GM23248 (cell line): ENCODE measurements at regions not wholly inside any gene's neighbourhood (a gene's known extent, or its start where the extent isn't known, plus 50 kb on each side); places are given as distances from the start of the nearest gene placed in this dataset.

Source experiments
- DNase-seq: peaks from one replicate; pipeline ENCODE4 v3.0.0-alpha.2; 2015
- H2AFZ ChIP-seq: fragments of 200-600 bp; sonication (generic); 2 replicates; pipeline ENCODE4 v1.6.1; 2016; ENCODE audit warnings: antibody characterized with exemption
- H3F3A ChIP-seq: fragments of 200-600 bp; sonication (generic); 2 replicates; pipeline ENCODE4 v1.6.1; 2016; ENCODE audit warnings: mild to moderate bottlenecking, antibody characterized with exemption, mixed run types; ENCODE audit not compliant: insufficient read depth
- H3K27ac ChIP-seq: fragments of 200-600 bp; sonication (generic); 2 replicates; pipeline ENCODE4 v1.5.1; 2016; ENCODE audit warnings: mild to moderate bottlenecking
- H3K27me3 ChIP-seq: fragments of 200-600 bp; sonication (generic); replicated peaks from 2 replicates; pipeline ENCODE4 v1.6.1; 2016; ENCODE audit warnings: mild to moderate bottlenecking; ENCODE audit not compliant: insufficient read depth
- H3K36me3 ChIP-seq: fragments of 200-600 bp; sonication (generic); 2 replicates; pipeline ENCODE4 v1.6.1; 2016; ENCODE audit warnings: low read depth, mild to moderate bottlenecking
- H3K4me1 ChIP-seq: fragments of 200-600 bp; sonication (generic); 2 replicates; pipeline ENCODE4 v1.6.1; 2016; ENCODE audit warnings: mild to moderate bottlenecking; ENCODE audit not compliant: insufficient read depth
- H3K4me2 ChIP-seq: fragments of 200-600 bp; sonication (generic); one replicate; pipeline ENCODE4 v1.6.1; 2016; ENCODE audit warnings: mild to moderate bottlenecking; ENCODE audit not compliant: unreplicated experiment
- H3K4me3 ChIP-seq: fragments of 200-600 bp; sonication (generic); 2 replicates; pipeline ENCODE4 v1.5.1; 2016; ENCODE audit warnings: mild to moderate bottlenecking
- H3K79me2 ChIP-seq: fragments of 200-600 bp; sonication (generic); 2 replicates; pipeline ENCODE4 v1.6.1; 2016; ENCODE audit warnings: mild to moderate bottlenecking; ENCODE audit not compliant: insufficient read depth
- H3K9ac ChIP-seq: fragments of 200-600 bp; sonication (generic); 2 replicates; pipeline ENCODE4 v1.6.1; 2016; ENCODE audit warnings: mild to moderate bottlenecking
- H3K9me2 ChIP-seq: fragments of 200-600 bp; sonication (generic); 2 replicates; pipeline ENCODE4 v1.6.1; 2016; ENCODE audit warnings: mixed run types, mild to moderate bottlenecking, moderate library complexity; ENCODE audit not compliant: insufficient read depth
- H3K9me3 ChIP-seq: fragments of 200-600 bp; sonication (generic); one replicate; pipeline ENCODE4 v1.6.1; 2017; ENCODE audit warnings: low read depth
- H4K20me1 ChIP-seq: fragments of 200-600 bp; sonication (generic); 2 replicates; pipeline ENCODE4 v1.6.0; 2016; ENCODE audit not compliant: insufficient read depth
- EZH2 ChIP-seq: fragments of 200-600 bp; sonication (generic); IDR thresholded peaks from 2 replicates; pipeline ENCODE4 v1.6.1; 2018; ENCODE audit warnings: antibody characterized with exemption, mild to moderate bottlenecking; ENCODE audit not compliant: insufficient read depth, poor library complexity, severe bottlenecking
- EZH2phosphoT487 ChIP-seq: fragments of 200-600 bp; sonication (generic); IDR thresholded peaks from 2 replicates; pipeline ENCODE4 v1.6.1; 2018; ENCODE audit warnings: antibody characterized with exemption, moderate library complexity, mild to moderate bottlenecking, low read depth; ENCODE audit not compliant: insufficient read depth
- WGBS, 2 experiments: methylation state at CpG; one replicate each; pipeline ENCODE4 v1.1.6; 2015 to 2017; ENCODE audit warnings: low lambda C conversion rate in 2 of 2, low coverage in 1 of 2; ENCODE audit errors: missing lambda C conversion rate in 2 of 2; 5-methylcytosine and 5-hydroxymethylcytosine counted together
- in situ Hi-C: fragments of 300-500 bp; cut with MboI; formaldehyde crosslinking; loops from 2 replicates; pipeline ENCODE4 v1.15.0; 2020

DNA sequence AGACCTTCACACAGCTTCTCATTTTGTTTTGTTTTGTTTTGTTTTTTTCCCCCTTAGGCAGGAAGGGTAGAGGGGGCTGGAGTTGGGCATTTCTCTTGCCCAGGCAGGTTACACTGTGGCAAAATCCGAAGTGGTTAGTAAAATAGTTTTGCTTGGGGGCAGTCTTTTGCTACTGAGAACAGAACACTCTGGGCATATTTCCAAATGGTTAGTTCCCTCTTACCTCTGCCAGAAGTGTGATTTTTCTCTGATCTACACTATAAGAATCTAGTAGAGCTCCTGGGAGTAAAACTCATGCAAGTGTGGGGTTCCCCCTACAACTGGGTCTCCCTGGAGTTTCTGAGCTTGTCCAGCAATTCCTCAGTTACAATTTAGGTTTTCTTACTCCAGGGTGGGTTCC is 61.7 kb downstream of the NPS start:
- no peak overlapping the region for H3K27ac ChIP-seq
- in situ Hi-C loops, result no loop called here

DNA sequence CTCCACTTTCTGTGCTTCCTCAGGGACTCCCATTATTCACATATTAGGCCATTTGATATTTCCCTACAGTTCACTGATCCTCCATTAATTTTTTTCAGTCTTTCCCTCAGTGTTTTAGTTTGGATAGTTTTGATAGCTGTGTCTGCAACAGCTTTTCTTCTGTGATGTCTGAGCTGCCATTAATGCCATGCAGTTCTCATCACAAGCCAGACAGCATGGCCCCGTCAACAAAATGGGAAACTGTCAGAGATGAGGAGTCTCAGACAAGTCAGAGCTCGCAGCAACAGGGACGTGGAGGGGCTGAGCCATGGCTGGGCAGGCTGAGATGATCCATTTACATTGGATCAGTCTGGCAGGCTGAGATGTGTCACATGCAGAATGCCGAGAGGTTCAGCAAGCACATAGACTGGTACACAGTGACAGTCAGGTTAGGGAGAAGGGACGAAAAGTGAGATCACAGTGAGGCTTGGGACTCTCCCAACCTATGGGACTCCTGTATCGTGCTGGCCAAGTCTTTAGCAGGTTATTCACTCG is 65.4 kb downstream of the NPS start:
- no peak overlapping the region for H2AFZ ChIP-seq
- H3F3A ChIP-seq, result no peaks in the 10 kb centered on the region
- TF ChIP-seq EZH2phosphoT487, result no peak
- no peak for TF ChIP-seq EZH2
- H3K4me3 ChIP-seq, result no peak overlapping the region
- WGBS, 2 experiments, result 8 to 11% methylated on average over 7 of the region's 7 CpGs
- H3K4me1 ChIP-seq, result no peaks in the 10 kb centered on the region
- H3K9me2 ChIP-seq, result no peaks in the 10 kb centered on the region
- H3K4me2 ChIP-seq, result no peak overlapping the region
- no peaks in the 10 kb centered on the region for H3K79me2 ChIP-seq
- H3K27me3 ChIP-seq, result no peaks in the 10 kb centered on the region
- no peaks in the 10 kb centered on the region for H4K20me1 ChIP-seq
- DNase-seq, result no peak
- in situ Hi-C loops, result no loop called here
- H3K9me3 ChIP-seq, result no peaks in the 10 kb centered on the region
- H3K9ac ChIP-seq, result no peak overlapping the region
- no peak overlapping the region for H3K27ac ChIP-seq
- H3K36me3 ChIP-seq, result no peaks in the 10 kb centered on the region

More for the DNA sequence above, 61.7 kb downstream of the NPS start:
- 29 to 32% methylated on average over 1 of the region's 1 CpG for whole genome bisulfite sequencing, 2 experiments
- Histone ChIP-seq H3K9me3 (no peaks in the 10 kb centered on the region), H3K79me2 (no peaks in the 10 kb centered on the region), H4K20me1 (no peaks in the 10 kb centered on the region), H3K9ac (no peak overlapping the region), H3K27me3 (no peaks in the 10 kb centered on the region), H3K36me3 (no peaks in the 10 kb centered on the region), H3K4me2 (no peak overlapping the region), H3K4me1 (no peaks in the 10 kb centered on the region), H3K9me2 (no peaks in the 10 kb centered on the region), H2AFZ (no peak overlapping the region), H3K4me3 (no peak overlapping the region), H3F3A (no peaks in the 10 kb centered on the region)
- TF ChIP-seq EZH2 (no peak), EZH2phosphoT487 (no peak)
- no peak for DNase-seq

DNA sequence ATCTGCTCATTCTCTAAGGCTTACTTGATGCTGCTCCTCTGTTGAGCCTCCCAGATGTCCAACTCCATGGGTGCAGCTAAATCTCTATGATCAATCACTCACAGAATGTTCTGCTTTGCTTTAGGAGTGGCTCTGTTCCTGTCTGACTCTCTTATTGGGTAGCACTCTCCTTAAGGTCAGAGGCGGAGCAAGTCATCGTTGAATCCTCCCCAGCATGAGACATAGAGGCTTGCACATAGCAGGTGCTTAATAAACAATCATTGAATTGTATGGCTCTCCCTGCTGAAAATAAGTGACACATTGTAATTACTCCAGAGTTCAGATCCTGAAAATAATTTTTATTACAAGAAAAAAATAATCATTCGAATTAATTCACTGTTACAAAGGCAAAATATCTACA is 69.7 kb downstream of the NPS start:
- Histone ChIP-seq H3K4me2 (no peak overlapping the region), H3K9me3 (no peaks in the 10 kb centered on the region), H3K36me3 (no peaks in the 10 kb centered on the region), H3K9me2 (no peaks in the 10 kb centered on the region), H4K20me1 (no peaks in the 10 kb centered on the region), H3K79me2 (no peaks in the 10 kb centered on the region), H3K27ac (no peak overlapping the region), H3K9ac (no peak overlapping the region), H2AFZ (no peak overlapping the region), H3K27me3 (no peaks in the 10 kb centered on the region), H3K4me1 (no peaks in the 10 kb centered on the region), H3K4me3 (no peak overlapping the region), H3F3A (no peaks in the 10 kb centered on the region)
- WGBS, 2 experiments, result 24 to 28% methylated on average over 3 of the region's 3 CpGs
- TF ChIP-seq EZH2phosphoT487 (no peak), EZH2 (no peak)
- no peak for DNase-seq
- in situ Hi-C loops, result no loop called here

DNA sequence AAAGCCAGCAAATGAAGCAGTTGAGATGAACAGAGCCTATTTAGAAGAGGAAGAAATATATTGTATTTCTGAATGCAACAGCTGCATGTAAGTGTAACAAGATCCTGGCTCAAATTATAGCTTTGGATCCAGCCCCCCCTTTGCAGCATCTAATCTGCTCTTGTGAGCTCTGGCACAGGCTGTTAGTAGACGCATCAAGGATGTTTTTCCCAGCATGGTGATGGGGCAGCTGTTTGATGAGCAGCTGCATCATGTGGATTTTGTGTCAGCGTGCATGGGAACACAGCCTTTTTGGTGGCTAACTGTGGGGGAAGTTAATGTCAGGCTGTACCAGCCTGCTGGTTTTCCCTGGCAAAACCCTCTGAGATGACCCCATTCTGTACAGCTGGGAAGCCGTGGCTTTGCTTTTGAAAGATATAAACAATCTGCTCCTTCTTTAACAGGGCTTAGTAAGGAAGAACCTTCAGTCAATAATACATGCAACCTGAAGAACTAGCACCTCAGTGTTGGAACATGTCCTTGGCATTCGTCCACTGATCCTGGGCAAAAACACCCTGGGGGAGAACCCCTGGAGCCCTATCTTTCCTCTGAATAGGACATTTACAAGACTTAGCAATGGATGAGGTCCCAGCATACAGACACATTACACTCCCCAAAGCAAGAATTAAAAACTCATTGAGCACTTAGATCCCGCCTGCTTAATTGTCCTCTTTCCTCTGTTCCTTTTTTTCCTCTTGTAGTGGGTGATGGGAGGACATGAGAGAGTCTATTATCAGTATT is 70.6 kb downstream of the NPS start:
- Histone ChIP-seq H2AFZ (no peak overlapping the region), H3K36me3 (no peaks in the 10 kb centered on the region), H3K9ac (no peak overlapping the region), H3K79me2 (no peaks in the 10 kb centered on the region), H4K20me1 (no peaks in the 10 kb centered on the region), H3F3A (no peaks in the 10 kb centered on the region), H3K27me3 (no peaks in the 10 kb centered on the region), H3K9me3 (no peaks in the 10 kb centered on the region), H3K4me2 (no peak overlapping the region), H3K9me2 (no peaks in the 10 kb centered on the region), H3K27ac (no peak overlapping the region), H3K4me1 (no peaks in the 10 kb centered on the region), H3K4me3 (no peak overlapping the region)
- in situ Hi-C loops, result no loop called here
- no peak for DNase-seq
- WGBS, 2 experiments, result 7 to 12% methylated on average over 5 of the region's 5 CpGs
- TF ChIP-seq EZH2, result no peak
